Endothelial cell of umbilical vein (primary cell): ENCODE measurements at regions not wholly inside any gene's neighbourhood (a gene's known extent, or its start where the extent isn't known, plus 50 kb on each side); places are given as distances from the start of the nearest gene placed in this dataset.

Experiments used
- BruUV-seq: library from RNA; stranded (reverse); fragments of 400-500 nt; replicated peaks from 2 replicates; lab custom pipeline; 2021; lab: Mats Ljungman, UMichigan
- CTCF ChIA-PET: fragments of 300-600, 350-600 bp; sonication (Branson Sonifier 250); formaldehyde crosslinking; loops from one replicate; lab custom pipeline; 2021; ENCODE audit warnings: antibody characterized with exemption, inconsistent platforms; lab: Charles Lee
- POLR2A ChIA-PET: fragments of 300-600, 350-600 bp; sonication (Branson Sonifier 250); formaldehyde crosslinking; loops from one replicate; lab custom pipeline; 2021; ENCODE audit warnings: antibody characterized with exemption, inconsistent platforms; lab: Charles Lee
- DNase-seq: peaks from one replicate; pipeline ENCODE4 v3.0.0-alpha.2; 2011; ENCODE audit warnings: low read depth, low spot score
- FAIRE-seq: peaks from 2 replicates; lab custom pipeline; 2011; peaks lifted over from hg19 to GRCh38; lab: Jason Lieb, UNC
- H2AFZ ChIP-seq: 2 replicates; pipeline ENCODE4 v1.6.0; 2012; ENCODE audit warnings: low read depth, low read length, control low read depth, inconsistent platforms
- H3K27ac ChIP-seq: 2 replicates; pipeline ENCODE4 v1.5.1; 2011; ENCODE audit warnings: low read depth, mild to moderate bottlenecking, control low read depth, low read length, moderate library complexity; ENCODE audit not compliant: insufficient read depth
- H3K27me3 ChIP-seq, 2 experiments: 2 replicates each; pipeline versions ENCODE4 v1.6.0 to v1.6.1; 2011; ENCODE audit warnings: low read length in 2 of 2, mixed read lengths in 1 of 2; ENCODE audit not compliant: control insufficient read depth in 2 of 2, insufficient read depth in 2 of 2
- H3K36me3 ChIP-seq, 2 experiments: 2 replicates in 1 of 2; 3 replicates in 1 of 2; pipeline ENCODE4 v1.5.1; 2011; ENCODE audit warnings: low read length in 2 of 2, mild to moderate bottlenecking in 1 of 2, moderate library complexity in 1 of 2; ENCODE audit not compliant: control insufficient read depth in 2 of 2, insufficient read depth in 2 of 2; ENCODE audit errors: extremely low read depth in 1 of 2
- H3K4me1 ChIP-seq: 3 replicates; pipeline ENCODE4 v1.5.1; 2011; ENCODE audit warnings: mild to moderate bottlenecking, low read length; ENCODE audit not compliant: control insufficient read depth, insufficient read depth; ENCODE audit errors: extremely low read depth
- H3K4me2 ChIP-seq: 2 replicates; pipeline ENCODE4 v1.6.1; 2011; ENCODE audit warnings: low read length, control low read depth, mixed read lengths; ENCODE audit not compliant: insufficient read depth
- H3K4me3 ChIP-seq, 3 experiments: fragments of 200-600 bp in 1 of 3; sonication (generic), shearing (Covaris generic) in 1 of 3; replicated peaks in 1 of 3; 2 replicates each; pipeline ENCODE4 v1.5.1; 2011 to 2016; ENCODE audit warnings: control low read depth in 3 of 3, low read length in 3 of 3, mild to moderate bottlenecking in 2 of 3, inconsistent platforms in 1 of 3, low read depth in 1 of 3, moderate library complexity in 1 of 3; ENCODE audit not compliant: insufficient read depth in 1 of 3
- H3K79me2 ChIP-seq: 2 replicates; pipeline ENCODE4 v1.6.0; 2012; ENCODE audit warnings: low read length, inconsistent platforms; ENCODE audit not compliant: control insufficient read depth, insufficient read depth
- H3K9ac ChIP-seq: replicated peaks from 2 replicates; pipeline ENCODE3; 2011; ENCODE audit warnings: low read length, control low read depth; ENCODE audit not compliant: insufficient read depth; ENCODE audit errors: extremely low read depth
- H3K9me1 ChIP-seq: replicated peaks from 3 replicates; pipeline ENCODE4 v1.6.0; 2011; ENCODE audit warnings: mild to moderate bottlenecking, low read length; ENCODE audit not compliant: control insufficient read depth, insufficient read depth; ENCODE audit errors: extremely low read depth
- H3K9me3 ChIP-seq: replicated peaks from 2 replicates; pipeline ENCODE4 v1.5.1; 2012; ENCODE audit warnings: low read length, inconsistent platforms; ENCODE audit not compliant: control insufficient read depth, insufficient read depth
- H4K20me1 ChIP-seq: replicated peaks from 2 replicates; pipeline ENCODE3; 2011; ENCODE audit warnings: mild to moderate bottlenecking, low read length; ENCODE audit not compliant: control insufficient read depth, insufficient read depth; ENCODE audit errors: extremely low read depth
- FOS ChIP-seq: IDR thresholded peaks from 2 replicates; pipeline ENCODE4 v1.6.1; 2011; ENCODE audit warnings: mild to moderate bottlenecking, low read length, moderate library complexity, borderline replicate concordance; ENCODE audit not compliant: insufficient read depth
- GATA2 ChIP-seq: IDR thresholded peaks from 2 replicates; pipeline ENCODE4 v1.7.0; 2011; ENCODE audit warnings: low read depth, mild to moderate bottlenecking, moderate library complexity, mixed read lengths, low read length; ENCODE audit not compliant: insufficient read length, insufficient read depth
- POLR2A ChIP-seq: IDR thresholded peaks from 2 replicates; pipeline ENCODE4 v1.6.1; 2012; ENCODE audit warnings: low read depth, mild to moderate bottlenecking, control low read depth, low read length
- dilution Hi-C: fragments of 300-500 bp; cut with MboI; formaldehyde crosslinking; loops from one replicate; pipeline ENCODE4 v1.15.0; 2019; ENCODE audit warnings: low sequenced_read_pairs; ENCODE audit not compliant: extremely low pct_ligation_motif_present
- intact Hi-C: fragments of 100-400 bp; cut with micrococcal nuclease; formaldehyde crosslinking; loops from one replicate; pipeline ENCODE4 v1.10.0; 2022
- TF ChIP-seq, protein P1 (sequence below): IDR thresholded peaks from 2 replicates; pipeline ENCODE4 v1.6.1; 2011; ENCODE audit not compliant: insufficient read depth, insufficient read length

DNA sequence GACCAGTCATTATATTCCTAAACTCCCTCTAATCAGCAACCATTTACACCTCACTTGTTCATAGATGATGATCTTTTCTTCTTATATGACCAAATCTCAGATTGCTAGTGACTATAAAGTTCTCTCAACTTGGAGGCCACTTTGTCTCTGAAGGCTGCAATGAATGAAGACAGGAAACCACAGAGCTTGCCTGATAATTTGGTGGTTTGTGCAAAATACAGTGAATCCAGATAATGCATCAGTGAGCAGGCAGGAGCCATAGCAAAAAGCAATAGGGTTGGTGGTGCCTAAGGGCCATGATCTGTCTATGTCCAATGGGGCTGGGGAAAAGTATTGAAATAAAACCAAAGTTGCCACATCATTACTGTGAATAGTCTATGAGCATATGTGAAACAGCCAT lies 123.8 kb upstream of the LRFN5 start:
- Histone ChIP-seq H3K4me1 (no peaks in the 10 kb centered on the region), H3K36me3 (no peaks in the 10 kb centered on the region), H3K79me2 (no peaks in the 10 kb centered on the region), H3K27me3 (no peaks in the 10 kb centered on the region), H4K20me1 (no peaks in the 10 kb centered on the region), H3K9me1 (no peaks in the 10 kb centered on the region), H3K27ac (no peak overlapping the region), H3K4me3 (no peak overlapping the region), H3K9ac (no peak overlapping the region), H3K9me3 (peaks cover 7% of the 10 kb centered on the region), H3K4me2 (no peak overlapping the region), H2AFZ (no peak overlapping the region)
- DNase-seq (no peak), FAIRE-seq (no peak)
- ChIA-PET POLR2A (no interaction called here), CTCF (no interaction called here)
- TF ChIP-seq POLR2A (no peak), GATA2 (no peak), FOS (no peak)
- TF ChIP-seq, protein P1, sequence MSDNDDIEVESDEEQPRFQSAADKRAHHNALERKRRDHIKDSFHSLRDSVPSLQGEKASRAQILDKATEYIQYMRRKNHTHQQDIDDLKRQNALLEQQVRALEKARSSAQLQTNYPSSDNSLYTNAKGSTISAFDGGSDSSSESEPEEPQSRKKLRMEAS, result no peak
- no TSS peak for BruUV-seq
- intact Hi-C loops (no loop called here), dilution Hi-C loops (no loop called here)

GRCh38 chr14:41476526-41476925 lies 130.2 kb upstream of the LRFN5 start:
- CTCF ChIA-PET, result no interaction called here

More at GRCh38 chr14:41476526-41476925, 130.2 kb upstream of the LRFN5 start:
- TF ChIP-seq, protein P1, result no peak
- intact Hi-C loops, result no loop called here
- no peak for DNase-seq
- no peaks in the 10 kb centered on the region for H3K27me3 ChIP-seq
- FAIRE-seq, result no peak
- no peaks in the 10 kb centered on the region for H3K4me1 ChIP-seq
- H3K9me1 ChIP-seq, result no peaks in the 10 kb centered on the region
- no peaks in the 10 kb centered on the region for H3K79me2 ChIP-seq
- no peak overlapping the region for H2AFZ ChIP-seq
- no peak overlapping the region for H3K9ac ChIP-seq
- peaks cover 11% of the 10 kb centered on the region for H3K9me3 ChIP-seq
- no peaks in the 10 kb centered on the region for H3K36me3 ChIP-seq
- POLR2A ChIA-PET, result no interaction called here
- BruUV-seq, result no TSS peak
- no peaks in the 10 kb centered on the region for H4K20me1 ChIP-seq
- H3K4me2 ChIP-seq, result no peak overlapping the region
- no peak overlapping the region for H3K27ac ChIP-seq
- H3K4me3 ChIP-seq, result no peak overlapping the region
- dilution Hi-C loops, result no loop called here
